ENCODE measurements at regions not wholly inside any gene's neighbourhood (a gene's known extent, or its start where the extent isn't known, plus 50 kb on each side); places are given as distances from the start of the nearest gene placed in this dataset.

- TF ChIP-seq EZH2 (IDR thresholded peaks at IDR 0.05; ENCODE audit: borderline replicate concordance, low read depth, low read length, severe bottlenecking): no peak
- no peak for TF ChIP-seq MYC (IDR thresholded peaks at IDR 0.05; ENCODE audit: low read depth, low read length)
- TF ChIP-seq POLR2A (IDR thresholded peaks at IDR 0.05; ENCODE audit: low read depth, low read length): no peak
- no peak for TF ChIP-seq FOS (IDR thresholded peaks at IDR 0.05; ENCODE audit: borderline replicate concordance, insufficient read depth, low read length)
- no peak for TF ChIP-seq POLR2AphosphoS5 (IDR thresholded peaks at IDR 0.05; ENCODE audit: insufficient read depth, low read depth, low read length)
These were observed 101.1 kb upstream of the ZNF438 start for GRCh38 chr10:31132681-31133244.
